ENCODE measurements at regions not wholly inside any gene's neighbourhood (a gene's known extent, or its start where the extent isn't known, plus 50 kb on each side); places are given as distances from the start of the nearest gene placed in this dataset.
"Not testable (repeated sequence)": the region's sequence is repeated elsewhere in the genome, so short reads cannot be mapped to it uniquely, and the experiment has no call there.

GRCh38 chr4:106584337-106584989 lies 215.9 kb upstream of the GIMD1 start:
- Mint-ChIP-seq H3K4me1 (no peaks in the 10 kb centered on the region), H3K27ac (no peak overlapping the region)

GRCh38 chr4:106583567-106583966 lies 215.0 kb upstream of the GIMD1 start:
- no peaks in the 10 kb centered on the region for H3K27me3 Mint-ChIP-seq
- no peak for DNase-seq
- no peak overlapping the region for H3K4me3 Mint-ChIP-seq
- no peak overlapping the region for H3K27ac Mint-ChIP-seq
- no peaks in the 10 kb centered on the region for H3K4me1 Mint-ChIP-seq
- intact Hi-C loops (cut with micrococcal nuclease), result no loop called here
- H3K9me3 Mint-ChIP-seq, result no peaks in the 10 kb centered on the region
- no peaks in the 10 kb centered on the region for H3K36me3 Mint-ChIP-seq (ENCODE audit: low read depth)

More at GRCh38 chr4:106584337-106584989, 215.9 kb upstream of the GIMD1 start:
- Mint-ChIP-seq H3K4me3 (no peak overlapping the region), H3K9me3 (no peaks in the 10 kb centered on the region), H3K36me3 (ENCODE audit: low read depth) (no peaks in the 10 kb centered on the region), H3K27me3 (no peaks in the 10 kb centered on the region)
- intact Hi-C loops (cut with micrococcal nuclease), result no loop called here
- no peak for DNase-seq

GRCh38 chr4:106583108-106583507 lies 214.5 kb upstream of the GIMD1 start:
- Mint-ChIP-seq H3K27ac (no peak overlapping the region), H3K9me3 (no peaks in the 10 kb centered on the region), H3K4me1 (no peaks in the 10 kb centered on the region), H3K4me3 (no peak overlapping the region), H3K36me3 (ENCODE audit: low read depth) (no peaks in the 10 kb centered on the region), H3K27me3 (no peaks in the 10 kb centered on the region)
- no peak for DNase-seq
- intact Hi-C loops (cut with micrococcal nuclease), result no loop called here

GRCh38 chr4:106582103-106582502 lies 213.5 kb upstream of the GIMD1 start:
- intact Hi-C loops (cut with micrococcal nuclease), result no loop called here
- no peaks in the 10 kb centered on the region for H3K27me3 Mint-ChIP-seq
- H3K27ac Mint-ChIP-seq, result no peak overlapping the region
- H3K4me1 Mint-ChIP-seq, result no peaks in the 10 kb centered on the region
- no peaks in the 10 kb centered on the region for H3K9me3 Mint-ChIP-seq
- no peaks in the 10 kb centered on the region for H3K36me3 Mint-ChIP-seq (ENCODE audit: low read depth)
- H3K4me3 Mint-ChIP-seq, result no peak overlapping the region
- no peak for DNase-seq

- Mint-ChIP-seq H3K4me1 (no peaks in the 10 kb centered on the region), H3K9me3 (no peaks in the 10 kb centered on the region), H3K27ac (no peak overlapping the region), H3K36me3 (ENCODE audit: low read depth) (no peaks in the 10 kb centered on the region), H3K4me3 (no peak overlapping the region), H3K27me3 (no peaks in the 10 kb centered on the region)
- intact Hi-C loops (cut with micrococcal nuclease), result no loop called here
- no peak for DNase-seq
Observed at GRCh38 chr4:106579236-106579635, 210.7 kb upstream of the GIMD1 start.

- Mint-ChIP-seq H3K9me3 (no peaks in the 10 kb centered on the region), H3K4me1 (no peaks in the 10 kb centered on the region), H3K27me3 (no peaks in the 10 kb centered on the region), H3K4me3 (no peak overlapping the region), H3K27ac (no peak overlapping the region), H3K36me3 (ENCODE audit: low read depth) (no peaks in the 10 kb centered on the region)
- no peak for DNase-seq
- intact Hi-C loops (cut with micrococcal nuclease), result no loop called here
Observed at GRCh38 chr4:106569146-106570031, 200.8 kb upstream of the GIMD1 start.

DNA sequence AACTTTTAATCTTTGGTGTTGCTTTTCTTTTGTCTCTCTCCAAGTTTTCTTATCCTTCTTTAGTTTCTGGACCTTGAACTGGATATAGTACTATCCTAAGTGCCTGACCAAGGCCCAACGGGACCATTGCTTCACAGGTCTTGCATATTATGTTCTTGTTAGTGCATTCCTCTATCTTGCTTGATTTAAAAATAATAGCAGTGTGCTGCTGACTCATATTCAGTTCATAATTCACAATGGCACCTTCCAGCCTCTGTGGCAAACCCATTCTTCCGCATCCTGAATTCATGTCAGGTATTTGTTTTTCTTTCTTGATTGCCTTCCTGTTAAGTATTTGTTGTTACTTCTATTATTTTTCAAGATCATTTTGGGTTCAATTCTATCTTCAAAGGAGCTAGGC lies 197.1 kb upstream of the GIMD1 start:
- H3K27ac Mint-ChIP-seq, result no peak overlapping the region
- intact Hi-C loops (cut with micrococcal nuclease), result no loop called here

GRCh38 chr4:106563637-106564036 lies 195.1 kb upstream of the GIMD1 start:
- H3K36me3 Mint-ChIP-seq (ENCODE audit: low read depth); H3K27me3 Mint-ChIP-seq; intact Hi-C loops (cut with micrococcal nuclease); H3K27ac Mint-ChIP-seq; H3K4me3 Mint-ChIP-seq; DNase-seq; H3K4me1 Mint-ChIP-seq: not testable (repeated sequence)
- H3K9me3 Mint-ChIP-seq, result peaks cover 11% of the 10 kb centered on the region

More for the DNA sequence above, 197.1 kb upstream of the GIMD1 start:
- Mint-ChIP-seq H3K4me3 (no peak overlapping the region), H3K9me3 (peaks cover 6% of the 10 kb centered on the region), H3K36me3 (ENCODE audit: low read depth) (no peaks in the 10 kb centered on the region), H3K4me1 (no peaks in the 10 kb centered on the region), H3K27me3 (no peaks in the 10 kb centered on the region)
- DNase-seq, result no peak

DNA sequence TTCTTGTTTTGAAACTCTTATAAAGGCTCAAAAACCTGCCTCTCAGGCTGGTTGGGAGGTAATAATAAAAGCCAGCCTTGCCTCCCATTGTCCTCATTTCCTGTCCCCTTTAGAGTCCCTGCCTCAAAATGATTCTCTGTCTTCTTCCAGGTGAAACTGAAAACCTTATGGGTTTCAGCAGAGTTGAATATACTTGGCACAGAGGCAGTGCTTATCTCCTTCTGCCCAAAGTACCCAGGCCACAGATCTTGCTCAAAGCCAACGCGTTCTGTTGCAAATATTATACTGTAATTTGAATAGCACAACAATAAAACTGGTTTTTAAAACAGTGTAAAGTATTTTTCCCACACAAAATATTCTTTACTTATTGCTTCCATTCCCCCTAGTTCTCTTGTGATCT lies 183.1 kb upstream of the GIMD1 start:
- no peaks in the 10 kb centered on the region for H3K27me3 Mint-ChIP-seq
- intact Hi-C loops (cut with micrococcal nuclease), result no loop called here
- H3K27ac Mint-ChIP-seq, result no peak overlapping the region
- no peaks in the 10 kb centered on the region for H3K4me1 Mint-ChIP-seq
- H3K9me3 Mint-ChIP-seq, result no peaks in the 10 kb centered on the region
- no peaks in the 10 kb centered on the region for H3K36me3 Mint-ChIP-seq (ENCODE audit: low read depth)
- no peak for DNase-seq
- no peak overlapping the region for H3K4me3 Mint-ChIP-seq

DNA sequence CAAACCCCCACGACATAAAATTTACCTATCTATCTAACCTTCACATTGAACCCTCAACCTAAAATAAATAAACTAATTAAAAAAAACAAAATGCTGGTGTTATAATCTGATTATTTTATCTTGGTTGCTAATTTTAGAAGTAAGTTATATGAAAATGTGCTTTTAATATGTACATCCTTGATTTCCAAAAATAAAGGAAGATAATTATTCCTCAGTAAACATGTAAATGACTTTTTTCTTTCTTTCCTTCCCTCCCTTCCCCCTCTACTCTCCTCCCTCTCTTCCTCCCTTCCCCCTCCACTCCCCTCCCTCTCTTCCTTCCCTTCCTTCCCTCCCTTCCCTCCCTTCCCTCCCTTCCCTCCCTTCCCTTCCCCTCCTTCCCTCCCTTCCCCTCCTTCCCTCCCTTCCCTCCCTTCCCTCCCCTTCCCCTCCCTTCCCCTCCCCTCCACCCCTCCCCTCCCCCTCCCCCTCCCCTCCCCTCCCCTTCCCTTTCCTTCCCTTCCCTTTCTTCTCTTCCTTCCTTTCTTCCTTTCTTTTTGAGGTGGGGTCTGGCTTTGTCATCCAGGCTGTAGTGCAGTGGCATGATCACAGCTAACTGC lies 180.0 kb upstream of the GIMD1 start:
- Mint-ChIP-seq H3K9me3 (no peaks in the 10 kb centered on the region), H3K4me3 (no peak overlapping the region), H3K36me3 (ENCODE audit: low read depth) (no peaks in the 10 kb centered on the region), H3K27me3 (no peaks in the 10 kb centered on the region), H3K4me1 (no peaks in the 10 kb centered on the region), H3K27ac (no peak overlapping the region)
- DNase-seq, result no peak
- intact Hi-C loops (cut with micrococcal nuclease), result no loop called here

DNA sequence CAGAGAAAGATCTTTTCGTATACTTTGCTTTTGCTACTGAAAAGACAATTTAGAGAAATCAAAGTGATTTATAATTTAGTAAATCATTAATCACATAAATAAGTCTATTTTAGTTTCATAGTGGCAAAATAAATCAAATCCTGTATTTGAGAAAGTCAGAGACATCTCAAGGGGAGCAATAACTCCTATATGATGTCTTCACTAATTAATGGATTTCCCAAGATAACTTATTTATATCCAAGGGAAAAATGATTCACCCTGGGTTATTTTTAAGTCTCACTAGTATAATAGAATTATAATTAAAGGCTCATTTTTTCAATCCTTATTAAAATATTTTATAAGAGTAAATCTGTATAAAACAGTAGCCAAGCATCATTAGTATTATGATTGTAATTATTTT lies 177.8 kb upstream of the GIMD1 start:
- intact Hi-C loops (cut with micrococcal nuclease), result no loop called here
- Mint-ChIP-seq H3K9me3 (peaks cover 2% of the 10 kb centered on the region), H3K27me3 (no peaks in the 10 kb centered on the region), H3K4me1 (no peaks in the 10 kb centered on the region), H3K4me3 (no peak overlapping the region), H3K27ac (no peak overlapping the region), H3K36me3 (ENCODE audit: low read depth) (no peaks in the 10 kb centered on the region)
- no peak for DNase-seq

GRCh38 chr4:106542609-106543008 lies 174.0 kb upstream of the GIMD1 start:
- H3K27me3 Mint-ChIP-seq; H3K27ac Mint-ChIP-seq; DNase-seq; H3K4me3 Mint-ChIP-seq; H3K9me3 Mint-ChIP-seq; H3K4me1 Mint-ChIP-seq; intact Hi-C loops (cut with micrococcal nuclease); H3K36me3 Mint-ChIP-seq (ENCODE audit: low read depth): not testable (repeated sequence)

DNA sequence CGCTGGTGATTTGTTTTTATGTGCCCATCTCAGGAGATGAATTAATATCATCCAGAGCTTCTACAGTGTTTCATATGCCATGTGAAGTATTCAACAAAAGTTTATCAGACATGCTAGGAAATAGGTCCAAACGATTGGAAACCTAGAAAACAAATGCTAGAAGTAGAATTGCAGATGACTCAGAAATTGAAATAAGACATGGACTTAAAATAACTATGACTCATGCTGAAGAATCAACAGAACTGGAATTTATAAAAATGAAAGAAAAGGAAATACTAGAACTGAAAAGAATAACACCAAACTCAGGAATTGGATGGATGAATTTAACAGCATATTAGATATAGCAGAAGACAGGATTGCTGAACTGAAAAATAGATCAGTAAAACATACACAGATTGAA lies 172.7 kb upstream of the GIMD1 start:
- Mint-ChIP-seq H3K9me3 (peaks cover 14% of the 10 kb centered on the region), H3K27me3 (no peaks in the 10 kb centered on the region), H3K4me3 (no peak overlapping the region), H3K4me1 (no peaks in the 10 kb centered on the region), H3K36me3 (ENCODE audit: low read depth) (no peaks in the 10 kb centered on the region), H3K27ac (no peak overlapping the region)
- no peak for DNase-seq
- intact Hi-C loops (cut with micrococcal nuclease), result no loop called here

DNA sequence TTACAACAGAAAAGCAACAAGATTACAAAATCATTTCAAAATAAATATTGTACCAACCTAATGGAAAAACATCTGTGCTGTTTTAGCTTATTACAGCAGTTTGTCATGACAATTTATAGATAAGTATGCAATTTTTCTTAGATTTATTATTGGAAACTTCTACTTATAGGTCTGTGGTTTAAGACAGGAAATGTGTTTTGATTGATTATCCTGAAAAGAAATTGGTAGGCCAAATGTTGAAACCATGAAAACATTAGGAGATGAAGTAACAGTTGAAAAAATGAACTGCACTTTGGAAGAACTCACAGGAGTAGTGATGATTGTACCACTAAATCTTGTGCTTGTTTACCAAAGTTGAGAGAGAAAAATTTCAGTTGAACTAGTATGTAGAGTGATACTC lies 162.2 kb upstream of the GIMD1 start:
- H3K4me1 Mint-ChIP-seq, result no peaks in the 10 kb centered on the region
- intact Hi-C loops (cut with micrococcal nuclease), result no loop called here
- H3K9me3 Mint-ChIP-seq, result no peaks in the 10 kb centered on the region
- H3K27ac Mint-ChIP-seq, result no peak overlapping the region
- H3K27me3 Mint-ChIP-seq, result no peaks in the 10 kb centered on the region
- H3K4me3 Mint-ChIP-seq, result no peak overlapping the region
- DNase-seq, result no peak
- no peaks in the 10 kb centered on the region for H3K36me3 Mint-ChIP-seq (ENCODE audit: low read depth)
